ENCODE measurements at regions not wholly inside any gene's neighbourhood (a gene's known extent, or its start where the extent isn't known, plus 50 kb on each side); places are given as distances from the start of the nearest gene placed in this dataset.

DNA sequence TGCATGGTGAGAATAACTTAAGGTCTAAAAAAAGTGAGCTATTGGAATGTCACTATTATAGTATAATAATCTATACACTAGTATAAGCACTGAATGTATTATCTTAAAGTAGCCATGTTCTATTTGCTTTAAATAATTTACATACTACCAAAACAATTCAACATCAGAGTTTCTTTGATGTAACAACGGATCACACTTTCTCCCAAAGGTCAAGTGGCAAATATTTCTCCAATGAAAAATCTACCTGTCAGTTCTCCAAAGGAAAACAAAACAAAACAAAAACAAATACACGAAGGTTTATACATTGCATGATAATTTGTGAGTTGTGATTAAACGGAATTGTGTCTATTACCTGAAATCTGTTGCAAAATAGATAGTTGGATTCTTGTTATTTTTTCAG, 581.4 kb downstream of the USP25 start:
- DNase-seq = no peak

DNA sequence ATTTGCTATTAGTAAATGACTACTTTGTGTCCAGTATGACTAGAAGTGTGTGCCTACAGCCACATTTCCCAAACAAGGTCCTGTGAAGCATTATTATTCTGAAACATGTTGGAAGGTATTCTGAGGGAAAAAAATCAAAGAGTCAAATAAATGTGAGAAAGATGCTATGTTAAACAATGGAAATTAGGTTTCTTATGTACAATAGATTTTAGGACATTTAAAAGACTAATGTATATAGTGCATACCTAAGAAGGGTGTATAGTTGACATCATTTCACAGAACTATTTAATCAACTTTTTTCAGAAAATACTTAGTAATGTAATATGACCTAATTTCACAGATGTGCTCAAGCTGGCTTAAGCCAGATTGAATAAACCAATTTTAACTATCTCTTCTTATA, 582.5 kb downstream of the USP25 start:
- DNase-seq = no peak

DNA sequence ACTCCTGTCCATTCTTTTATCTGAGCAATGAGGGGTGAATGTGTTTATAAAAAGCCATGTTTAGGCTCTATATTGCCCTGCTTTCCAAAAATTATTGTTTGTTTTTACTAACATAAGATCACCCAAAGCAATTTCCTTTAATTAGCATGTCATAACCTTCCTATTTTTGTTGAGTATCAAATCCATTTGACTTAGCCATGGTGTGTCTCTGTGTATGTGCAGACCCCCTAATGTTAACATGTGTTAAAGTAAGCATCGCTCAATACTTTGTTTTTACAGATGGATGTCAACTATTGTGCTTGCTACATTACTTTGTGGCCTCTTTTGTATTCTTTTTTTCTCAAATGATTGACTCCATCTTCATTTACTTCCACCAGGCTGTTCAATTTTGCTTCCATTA, 585.4 kb downstream of the USP25 start:
- DNase-seq = no peak

DNA sequence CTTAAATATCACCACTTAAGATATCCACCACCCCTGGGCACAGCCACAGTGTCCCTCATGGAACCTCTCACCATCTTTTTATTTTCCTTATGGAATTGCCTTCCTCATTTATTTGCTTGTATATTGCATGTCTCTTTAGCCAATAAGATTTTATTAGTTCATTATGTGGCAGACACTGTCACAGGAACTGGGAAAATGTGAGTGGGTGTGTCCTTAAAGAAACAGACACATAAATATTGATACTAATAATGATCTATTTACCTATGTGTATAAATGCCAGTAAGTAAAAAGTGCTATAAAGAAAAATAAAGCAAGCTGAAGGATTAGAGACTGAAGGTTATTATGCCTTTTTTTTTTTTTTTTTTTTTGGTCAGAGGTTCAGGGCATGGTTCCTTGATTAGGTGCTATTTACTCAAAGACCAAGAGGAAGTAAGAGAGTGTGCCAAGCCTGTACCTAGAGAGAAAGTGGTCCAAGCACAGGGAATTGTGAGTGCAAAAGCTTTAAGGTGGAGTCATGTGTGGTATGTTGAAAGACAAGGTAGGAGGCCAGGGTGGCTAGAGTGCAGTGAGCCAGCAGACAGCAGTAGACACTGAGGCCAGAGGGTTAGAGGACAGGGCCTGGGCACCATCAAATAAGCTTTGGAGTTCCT, 589.0 kb downstream of the USP25 start:
- DNase-seq = no peak

DNA sequence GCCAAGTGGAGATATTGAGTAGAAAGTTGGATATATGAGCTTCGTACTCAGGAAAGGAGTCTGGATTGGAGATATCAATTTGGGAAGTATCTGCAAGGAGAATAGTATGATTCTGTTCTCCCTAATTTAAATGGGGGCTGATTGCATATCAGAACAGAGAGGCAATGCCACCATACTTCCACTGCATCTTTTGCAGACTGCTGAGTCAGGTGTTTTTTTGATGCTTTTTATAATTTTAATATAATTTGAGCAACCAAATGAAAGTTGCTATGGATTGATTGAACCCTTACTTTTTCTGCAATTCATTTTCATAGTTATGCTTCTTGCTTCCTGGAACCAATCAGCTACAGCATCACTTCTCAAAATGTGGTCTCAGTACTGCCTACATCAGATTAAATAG, 590.3 kb downstream of the USP25 start:
- no peak for DNase-seq

DNA sequence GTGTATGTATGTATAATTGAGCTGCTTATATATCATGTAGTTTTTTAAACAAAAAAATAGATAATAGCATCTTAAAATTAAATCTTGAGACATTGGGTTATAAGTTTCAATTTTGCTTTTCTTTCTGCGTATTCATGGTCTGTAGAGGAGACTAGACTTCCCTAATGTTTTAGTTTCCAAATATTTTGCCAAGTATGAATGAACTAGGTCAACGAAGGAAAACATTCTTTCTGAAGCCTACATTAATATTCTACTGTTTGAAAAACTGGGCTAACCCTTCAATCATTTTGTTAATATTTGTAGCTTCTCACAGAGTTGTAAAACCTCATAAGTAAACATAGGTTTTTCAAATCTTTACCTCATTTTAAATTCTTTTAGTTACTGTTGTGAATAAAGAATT, 592.7 kb downstream of the USP25 start:
- no peak for DNase-seq

DNA sequence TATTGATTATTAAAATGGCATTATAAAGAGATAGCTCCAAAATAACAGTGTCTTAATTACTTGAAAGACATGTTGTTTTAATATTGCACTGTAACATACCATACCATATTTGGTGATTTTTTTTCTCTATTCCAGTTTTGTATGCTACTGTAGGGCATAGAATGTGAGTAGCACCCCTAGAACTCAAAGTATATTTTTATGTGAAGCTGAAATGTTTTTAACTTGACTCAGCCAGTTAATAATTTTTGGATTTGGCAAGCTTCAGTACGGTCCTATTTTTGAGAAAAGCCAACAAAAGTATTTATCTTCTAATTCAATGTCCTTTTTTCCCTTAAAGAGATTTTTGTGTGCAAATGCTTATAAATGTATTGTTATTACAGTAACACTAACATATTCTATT, 593.8 kb downstream of the USP25 start:
- no peak for DNase-seq

DNA sequence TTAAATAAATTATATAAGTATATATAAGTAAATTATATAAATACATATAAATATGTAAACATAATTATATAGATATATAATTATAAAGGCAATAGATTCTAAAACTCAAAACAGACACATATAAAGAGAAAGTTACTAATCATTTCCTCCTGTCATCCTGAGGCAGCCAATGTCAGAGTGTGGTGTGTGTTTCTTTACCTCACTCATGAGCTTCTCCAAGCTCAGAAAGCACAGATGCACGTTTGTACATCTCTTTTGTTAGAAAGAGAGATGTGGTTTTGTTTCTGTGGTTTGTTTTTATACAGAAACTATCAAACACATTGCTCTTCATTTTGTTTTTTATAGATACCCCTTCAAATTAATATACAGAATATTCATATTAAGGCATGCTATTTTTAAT, 594.8 kb downstream of the USP25 start:
- DNase-seq = no peak

DNA sequence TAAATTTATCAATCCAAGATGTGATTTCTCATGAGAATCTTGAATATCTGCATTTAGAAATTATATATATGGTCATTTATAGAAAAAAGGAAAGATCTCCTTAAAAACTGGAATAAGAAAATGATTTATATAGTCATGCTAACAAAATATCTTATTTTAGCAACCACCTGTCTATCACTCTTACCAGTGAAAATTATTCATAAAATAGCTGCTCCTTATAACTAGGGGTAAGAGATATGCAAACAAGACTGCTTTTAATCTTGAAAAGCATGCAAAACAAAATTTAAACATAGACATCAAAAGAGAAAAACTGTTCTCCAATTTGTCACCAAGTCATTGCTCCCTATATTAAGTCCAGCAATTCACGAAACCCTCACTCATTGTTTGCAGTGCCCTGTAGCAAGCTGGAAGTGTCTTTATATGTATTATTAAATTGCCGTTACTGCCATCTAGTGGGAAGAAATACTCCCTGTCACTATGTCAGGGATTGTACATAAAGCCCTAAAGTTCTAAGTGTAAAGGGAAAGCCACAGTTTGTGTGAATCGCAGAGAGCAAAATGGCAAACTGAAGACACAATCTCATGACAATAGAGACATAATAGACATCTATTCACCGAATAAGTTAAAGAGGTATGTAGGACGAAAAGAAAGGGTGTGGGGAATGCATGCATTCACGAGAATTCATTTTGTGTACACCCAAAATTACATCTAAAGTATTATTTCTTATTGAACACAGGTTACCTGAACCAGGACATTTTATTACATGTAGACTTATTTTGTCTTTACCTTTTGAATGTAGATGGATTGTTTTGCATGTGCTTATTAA, 600.5 kb downstream of the USP25 start:
- DNase-seq = no peak

DNA sequence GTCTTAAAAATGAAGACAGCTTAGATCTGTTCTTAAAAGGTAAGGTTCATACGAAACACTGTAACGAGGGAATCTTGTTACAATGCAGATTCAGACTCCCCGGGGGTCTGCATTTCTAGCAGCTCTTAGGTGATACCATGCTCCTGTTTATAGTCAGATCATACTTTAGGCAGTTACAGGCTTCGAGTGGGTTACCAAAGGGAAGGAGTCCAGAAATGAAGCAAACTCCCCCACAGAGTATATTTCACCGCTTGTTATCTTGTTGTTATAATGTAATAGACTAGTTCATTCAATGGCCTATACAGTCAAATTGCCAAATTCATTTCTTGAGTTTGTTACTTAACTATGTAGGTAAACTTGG, 601.1 kb downstream of the USP25 start:
- no peak for DNase-seq

DNA sequence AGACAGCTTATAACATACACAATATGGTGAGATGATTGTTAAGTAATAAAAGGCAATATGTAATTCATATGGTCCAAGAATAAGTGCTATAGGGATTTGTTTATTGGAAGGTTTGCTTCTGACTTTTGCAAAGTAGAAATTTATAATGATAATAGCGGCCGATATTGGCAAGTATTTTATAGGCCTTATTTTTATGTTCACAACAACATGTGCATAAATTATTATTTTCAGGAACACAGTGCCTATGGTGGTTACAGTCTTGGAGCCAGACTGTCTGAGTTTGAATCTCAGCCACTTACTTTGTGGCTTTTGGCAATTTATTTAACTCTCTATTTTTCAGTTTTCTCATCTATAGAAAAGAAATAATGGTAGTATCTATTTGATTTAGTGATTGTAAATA, 607.5 kb downstream of the USP25 start:
- no peak for DNase-seq

DNA sequence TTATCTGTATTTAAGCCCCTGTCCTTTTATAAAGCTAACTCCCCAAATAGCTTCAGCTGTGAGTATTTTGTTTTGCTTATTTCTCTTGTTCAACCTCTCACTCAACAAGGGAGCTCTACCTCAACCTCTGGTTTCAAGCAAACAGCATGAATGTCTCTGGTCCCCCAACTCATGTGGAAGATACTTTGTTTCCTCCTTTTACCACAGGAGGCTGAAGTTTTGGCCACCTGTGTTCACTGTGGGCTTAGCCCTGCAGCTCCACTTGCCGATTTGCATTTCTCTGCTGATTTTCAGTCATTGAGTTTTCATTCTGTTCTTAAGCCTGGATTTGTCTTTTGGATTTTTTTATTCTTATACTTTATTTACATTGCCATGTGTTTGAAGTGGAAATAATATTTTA, 613.1 kb downstream of the USP25 start:
- DNase-seq = no peak

DNA sequence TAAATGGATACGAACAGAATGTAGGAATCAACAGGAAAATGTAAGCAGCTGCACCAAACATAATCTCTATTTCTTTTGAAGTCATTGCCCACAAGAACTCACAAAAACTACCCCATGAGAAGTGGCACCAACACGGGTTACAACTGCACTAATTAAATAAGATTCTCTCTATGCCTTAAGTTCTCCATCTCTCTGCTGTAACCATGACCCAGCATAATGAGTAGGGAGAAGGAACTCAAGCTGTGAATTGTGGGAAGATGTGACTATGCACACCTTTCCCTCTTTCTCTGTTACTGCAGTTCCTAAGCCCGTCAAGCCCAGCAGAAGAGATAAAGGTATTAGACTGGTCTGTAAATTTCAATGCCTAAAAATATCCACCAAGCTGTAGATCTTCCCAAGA, 614.0 kb downstream of the USP25 start:
- DNase-seq = no peak

DNA sequence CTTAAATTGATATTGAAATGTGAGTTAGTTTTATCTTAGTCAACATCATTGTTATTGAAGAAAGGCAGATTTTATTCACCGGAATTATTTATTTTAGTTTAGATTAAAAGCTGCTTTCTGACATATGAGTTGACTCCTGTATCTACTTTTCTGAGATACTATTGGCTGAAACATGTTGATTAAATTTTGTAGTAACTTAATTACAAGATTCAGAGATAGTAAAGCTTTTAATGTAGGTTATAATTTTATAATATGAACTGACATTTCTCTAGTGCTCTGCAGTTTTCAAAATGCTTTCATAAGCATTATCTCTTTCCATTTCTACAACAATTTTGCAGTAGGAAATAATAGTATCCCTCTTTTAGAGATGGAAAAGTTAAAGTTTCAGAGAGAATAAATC, 616.0 kb downstream of the USP25 start:
- no peak for DNase-seq

DNA sequence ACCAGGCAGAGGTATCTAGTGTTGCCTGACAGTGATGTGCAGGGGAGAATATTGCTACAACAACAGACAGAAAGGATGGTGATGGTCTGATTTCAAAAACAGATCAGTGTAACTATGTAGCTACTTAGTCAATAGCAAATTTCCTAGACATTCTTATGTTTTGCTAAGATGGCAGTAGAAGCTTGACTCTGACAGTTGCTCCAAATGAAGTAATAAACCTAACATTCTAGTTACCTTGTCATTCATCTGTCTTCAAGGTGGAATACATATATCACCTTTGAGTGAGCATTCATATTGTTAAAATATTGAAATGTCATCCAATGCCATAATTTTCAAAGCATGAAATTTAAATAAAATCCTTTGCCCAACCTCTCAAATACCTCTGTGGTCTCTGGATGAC, 617.4 kb downstream of the USP25 start:
- DNase-seq = no peak

DNA sequence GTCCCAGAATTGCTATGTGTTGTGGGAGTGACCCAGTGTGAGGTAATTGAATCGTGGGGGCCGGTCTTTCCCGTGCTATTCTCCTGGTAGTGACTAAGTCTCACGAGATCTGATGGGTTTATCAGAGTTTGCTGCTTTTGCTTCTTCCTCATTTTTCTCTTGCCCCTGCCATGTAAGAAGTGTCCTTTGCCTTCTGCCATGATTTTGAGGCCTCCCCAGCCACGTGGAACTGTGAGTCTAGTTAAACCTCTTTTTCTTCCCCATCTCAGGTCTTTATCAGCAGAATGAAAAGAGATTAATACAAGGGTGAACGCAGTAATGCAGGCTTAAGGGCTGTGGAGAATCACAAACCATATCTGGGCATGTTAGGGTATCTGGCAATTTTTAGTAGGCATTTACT, 624.0 kb downstream of the USP25 start:
- no peak for DNase-seq

DNA sequence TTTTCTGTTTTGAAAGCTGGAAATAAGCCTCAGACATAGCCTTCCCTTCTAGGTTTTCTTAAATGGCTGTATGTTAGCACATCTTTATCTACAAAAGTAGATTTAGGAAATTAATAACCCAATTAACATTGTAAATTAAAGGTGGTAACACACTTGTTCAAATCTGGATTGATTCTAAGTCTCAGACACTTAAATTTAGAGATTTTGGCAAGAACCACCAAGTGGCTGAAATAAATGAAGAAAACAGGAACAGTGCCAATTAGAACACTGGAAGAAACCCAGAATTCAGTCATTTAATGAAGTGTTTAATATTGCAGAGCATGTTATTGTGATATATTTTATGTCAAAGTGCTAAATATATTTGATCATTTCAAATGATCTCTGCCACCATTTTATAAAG, 628.2 kb downstream of the USP25 start:
- no peak for DNase-seq

DNA sequence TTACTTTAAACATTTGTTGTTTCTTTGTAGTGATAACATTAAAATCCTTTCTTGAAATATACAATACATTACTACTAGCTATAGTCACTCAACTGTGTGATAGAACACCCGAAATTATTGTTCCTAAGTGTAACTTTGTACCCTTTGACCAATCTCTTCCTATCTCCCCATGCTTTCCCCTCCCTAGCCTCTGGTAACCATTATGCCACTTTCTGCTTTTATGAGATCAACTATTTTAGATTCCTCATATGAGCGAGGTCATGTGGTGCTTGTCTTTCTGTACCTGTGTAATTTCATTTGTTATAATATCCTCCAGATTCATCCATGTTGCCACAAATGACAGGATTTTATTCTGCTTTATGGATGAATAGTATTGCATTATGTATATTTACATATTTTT, 629.0 kb downstream of the USP25 start:
- no peak for DNase-seq

DNA sequence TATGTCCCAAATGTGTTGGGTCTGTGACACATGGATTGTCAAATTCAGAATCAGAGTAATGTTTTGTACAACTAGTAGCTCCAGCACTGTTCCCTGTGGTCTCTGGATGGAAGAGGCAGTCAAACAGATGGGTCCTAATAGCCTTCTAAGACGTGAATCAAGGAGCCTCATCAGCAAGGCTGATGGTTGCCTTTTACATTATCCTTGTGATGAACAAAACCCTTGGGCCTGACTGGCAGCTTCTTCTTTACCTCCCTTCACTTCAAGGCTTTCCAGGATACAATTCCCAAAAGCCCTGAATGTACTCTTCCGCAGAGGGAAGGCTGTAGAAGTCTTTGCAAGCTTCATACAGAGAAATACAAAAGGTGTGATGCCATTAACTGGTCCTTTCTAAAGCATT, 633.3 kb downstream of the USP25 start:
- DNase-seq = no peak

DNA sequence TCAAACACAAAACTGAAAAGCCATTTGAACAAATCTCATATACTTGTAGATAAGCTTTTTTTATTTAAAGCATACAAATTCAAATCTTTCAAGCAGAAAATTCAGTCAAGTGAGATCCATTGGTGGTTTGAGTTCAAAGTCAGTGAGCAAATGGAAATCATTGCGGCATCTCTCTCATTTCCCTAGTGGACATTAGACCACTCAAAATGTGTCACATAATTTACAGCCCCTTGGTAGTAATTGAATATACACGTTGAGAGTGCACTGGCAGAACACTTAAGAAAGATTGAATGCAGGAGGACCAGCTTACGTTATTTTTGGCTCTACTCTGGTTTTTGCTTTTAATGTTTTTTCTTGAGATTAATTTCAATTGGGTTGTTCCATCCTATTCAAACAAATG, 633.7 kb downstream of the USP25 start:
- no peak for DNase-seq

DNA sequence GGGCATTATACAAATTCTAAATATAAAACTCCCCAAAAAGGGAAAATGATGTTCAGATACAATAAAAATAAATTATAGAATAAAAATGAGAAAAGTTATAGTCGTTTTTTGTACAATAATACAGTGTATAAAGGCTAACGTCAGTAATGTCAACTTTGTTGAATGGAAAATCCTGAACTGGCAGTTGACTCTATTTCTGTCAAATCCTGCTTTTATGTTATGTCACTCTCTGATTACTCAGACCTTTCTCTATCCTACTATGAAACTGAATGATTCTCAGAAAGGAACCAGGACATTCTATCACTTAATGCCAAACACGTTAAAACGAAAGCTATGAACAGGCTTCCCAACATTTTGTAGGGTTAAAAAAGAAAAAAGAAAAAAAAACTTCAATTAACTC, 636.4 kb downstream of the USP25 start:
- DNase-seq = no peak

DNA sequence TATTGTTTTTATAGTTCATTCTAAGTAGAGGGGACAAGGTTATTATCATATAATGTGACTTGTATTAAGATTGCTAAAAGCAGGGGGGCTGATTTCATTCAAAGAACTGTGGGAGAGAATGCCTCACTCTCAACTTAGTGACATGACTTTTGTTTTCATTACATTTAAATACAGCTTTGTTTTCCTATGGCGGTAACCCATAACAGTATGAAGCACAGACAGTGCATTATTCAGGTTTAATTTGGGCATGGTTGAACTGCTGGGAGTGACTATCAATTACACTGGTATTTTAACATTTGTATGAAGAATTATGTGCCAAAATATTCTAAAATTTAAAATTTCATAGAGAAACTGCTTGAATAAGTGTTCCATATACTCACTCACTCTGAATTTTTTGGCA, 637.3 kb downstream of the USP25 start:
- no peak for DNase-seq

DNA sequence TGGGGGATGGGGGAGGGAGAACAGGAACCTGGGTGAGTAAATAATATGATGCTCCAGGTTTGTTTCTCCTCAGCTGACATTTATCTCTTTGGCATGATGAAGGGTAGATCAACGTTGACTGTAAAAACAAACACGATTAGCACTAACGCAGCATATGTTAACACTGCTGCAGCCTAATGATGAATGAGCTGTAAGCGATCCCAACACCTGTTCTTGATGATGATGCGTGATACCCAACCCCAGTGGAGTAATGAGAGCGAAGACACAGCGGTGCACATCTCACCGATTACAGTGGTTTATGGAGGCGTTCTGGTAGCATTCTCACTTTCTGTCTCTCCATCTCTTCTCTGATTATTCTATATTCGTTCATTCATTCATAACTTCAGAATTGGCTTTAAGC, 640.4 kb downstream of the USP25 start:
- DNase-seq = no peak

DNA sequence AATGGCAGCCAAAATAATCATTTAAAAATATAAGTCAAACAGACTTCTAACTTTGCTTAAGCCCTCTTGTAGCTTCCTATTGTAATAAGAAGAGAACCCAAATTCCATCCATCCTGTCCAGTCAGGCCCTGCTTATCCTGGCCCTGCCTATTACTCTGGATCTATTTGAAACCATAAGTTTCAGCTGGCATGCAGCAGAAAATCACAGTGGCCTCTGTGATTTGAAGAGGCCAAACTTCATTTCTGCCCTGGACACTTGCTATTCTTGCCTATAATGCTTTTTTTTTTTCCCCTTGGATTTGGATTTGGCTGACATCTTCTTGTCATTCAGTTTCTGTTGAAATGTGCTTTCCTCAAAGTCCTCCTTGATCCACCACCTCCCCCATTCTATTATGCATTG, 642.8 kb downstream of the USP25 start:
- DNase-seq = no peak

DNA sequence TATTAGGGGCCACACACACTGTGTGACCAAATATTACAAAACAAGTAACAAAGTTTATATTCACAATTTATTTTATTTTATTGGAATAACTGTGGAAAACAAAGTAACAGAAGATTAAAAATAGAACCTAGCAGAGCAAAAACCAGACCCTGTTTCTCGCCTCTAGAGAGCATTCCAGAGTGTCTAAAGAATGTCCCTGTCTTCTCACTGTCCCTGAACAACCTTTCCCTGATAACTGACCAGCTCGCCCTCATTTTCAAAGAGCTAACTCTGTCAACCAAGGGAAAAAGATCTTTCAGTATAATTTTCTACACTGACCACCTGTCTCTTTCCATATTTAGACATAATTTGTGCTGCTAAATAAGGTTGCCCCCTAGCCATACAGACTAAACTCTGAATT, 646.9 kb downstream of the USP25 start:
- DNase-seq = no peak
